ENCODE measurements at regions not wholly inside any gene's neighbourhood (a gene's known extent, or its start where the extent isn't known, plus 50 kb on each side); places are given as distances from the start of the nearest gene placed in this dataset.
A peak's percentile ranks its signal among the peaks of the same experiment; 100 is the strongest.

GRCh38 chrX:45774961-45775360, 574.3 kb upstream of the DIPK2B start:
- H3K27ac Mint-ChIP-seq, result no peak overlapping the region
- no peaks in the 10 kb centered on the region for H3K36me3 ChIP-seq (replicated peaks in 1 of 2; ENCODE audit: control insufficient read depth in 1 of 2, insufficient read depth in 2 of 2, low read length in 2 of 2)
- TF ChIP-seq CTCF (IDR thresholded peaks at IDR 0.05), result no peak
- H3K27me3 ChIP-seq (ENCODE audit: control insufficient read depth in 2 of 2, insufficient read depth in 2 of 2, low read length in 2 of 2), result peaks cover 0 to 60% of the 10 kb centered on the region in 2 donors
- H3K36me3 Mint-ChIP-seq, result peaks cover 0 to 3% of the 10 kb centered on the region in 2 donors
- intact Hi-C loops (cut with micrococcal nuclease), result loop anchor here in 1 of 2 donors (5.0 to 10.0 kb wide), 2 partner anchors 32 to 1060 kb away; partner anchors contain the start of gene RP2
- no peak overlapping the region for H3K4me2 ChIP-seq (replicated peaks; ENCODE audit: extremely low read depth, low read length, poor library complexity, severe bottlenecking)
- H2AFZ ChIP-seq (ENCODE audit: insufficient read depth, low read depth, low read length, poor library complexity, severe bottlenecking), result no peak overlapping the region
- DNase-seq, result no peak
- no peaks in the 10 kb centered on the region for H3K79me2 ChIP-seq (ENCODE audit: insufficient read depth, low read length)
- peaks cover 0 to 4% (median 0%) of the 10 kb centered on the region in 7 donors for H3K9me3 Mint-ChIP-seq
- H3K9me3 ChIP-seq (replicated peaks in 1 of 2; ENCODE audit: control insufficient read depth in 1 of 2, insufficient read depth in 1 of 2, low read length in 2 of 2), result no peaks in the 10 kb centered on the region
- H3K27me3 Mint-ChIP-seq (ENCODE audit: low read depth in 3 of 3), result peaks cover 0 to 46% (median 0%) of the 10 kb centered on the region in 3 donors
- no peak overlapping the region for H3K4me3 ChIP-seq (replicated peaks in 1 of 3; ENCODE audit: low read depth in 2 of 3, low read length in 3 of 3)
- no peak overlapping the region for H3K27ac ChIP-seq (ENCODE audit: low read depth in 1 of 2, low read length in 2 of 2)
- no CpG with 5 or more reads among the region's 5 CpGs for WGBS (ENCODE audit: insufficient coverage)
- peaks cover 50% of the 10 kb centered on the region for H3K4me1 Mint-ChIP-seq
- no peak overlapping the region for H3K4me3 Mint-ChIP-seq
- H4K20me1 ChIP-seq (ENCODE audit: insufficient read depth, low read length), result no peaks in the 10 kb centered on the region
- peaks cover 25 to 41% of the 10 kb centered on the region in 2 donors for H3K4me1 ChIP-seq (ENCODE audit: control insufficient read depth in 1 of 2, insufficient read depth in 2 of 2, low read length in 2 of 2)
- H3K9ac ChIP-seq (ENCODE audit: insufficient read depth, low read length, poor library complexity, severe bottlenecking), result no peak overlapping the region

GRCh38 chrX:45773572-45773971, 572.9 kb upstream of the DIPK2B start:
- Histone ChIP-seq H3K9ac (ENCODE audit: insufficient read depth, low read length, poor library complexity, severe bottlenecking) (no peak overlapping the region), H4K20me1 (ENCODE audit: insufficient read depth, low read length) (no peaks in the 10 kb centered on the region), H3K27ac (ENCODE audit: low read depth in 1 of 2, low read length in 2 of 2) (no peak overlapping the region), H3K4me1 (ENCODE audit: control insufficient read depth in 1 of 2, insufficient read depth in 2 of 2, low read length in 2 of 2) (peaks cover 20 to 32% of the 10 kb centered on the region in 2 donors), H3K4me2 (replicated peaks; ENCODE audit: extremely low read depth, low read length, poor library complexity, severe bottlenecking) (no peak overlapping the region), H3K9me3 (replicated peaks in 1 of 2; ENCODE audit: control insufficient read depth in 1 of 2, insufficient read depth in 1 of 2, low read length in 2 of 2) (no peaks in the 10 kb centered on the region), H3K4me3 (replicated peaks in 1 of 3; ENCODE audit: low read depth in 2 of 3, low read length in 3 of 3) (no peak overlapping the region), H3K79me2 (ENCODE audit: insufficient read depth, low read length) (peaks cover 13% of the 10 kb centered on the region), H3K27me3 (ENCODE audit: control insufficient read depth in 2 of 2, insufficient read depth in 2 of 2, low read length in 2 of 2) (peaks cover 0 to 58% of the 10 kb centered on the region in 2 donors), H2AFZ (ENCODE audit: insufficient read depth, low read depth, low read length, poor library complexity, severe bottlenecking) (no peak overlapping the region), H3K36me3 (replicated peaks in 1 of 2; ENCODE audit: control insufficient read depth in 1 of 2, insufficient read depth in 2 of 2, low read length in 2 of 2) (no peaks in the 10 kb centered on the region)
- no peak overlapping the region for H3K4me3 Mint-ChIP-seq
- intact Hi-C loops (cut with micrococcal nuclease), result loop anchor here in 1 of 2 donors (5.0 to 10.0 kb wide), 2 partner anchors 34 to 1061 kb away; partner anchors contain the start of gene RP2
- peaks cover 38% of the 10 kb centered on the region for H3K4me1 Mint-ChIP-seq
- H3K27me3 Mint-ChIP-seq (ENCODE audit: low read depth in 3 of 3), result peaks cover 0 to 50% (median 0%) of the 10 kb centered on the region in 3 donors
- no peak for TF ChIP-seq CTCF (IDR thresholded peaks at IDR 0.05)
- peak overlapping the region in 2 of 7 donors; percentile 20 to 22 for H3K27ac Mint-ChIP-seq
- 100% methylated on average over 1 of the region's 4 CpGs for WGBS (ENCODE audit: insufficient coverage)
- H3K36me3 Mint-ChIP-seq, result no peaks in the 10 kb centered on the region
- no peak for DNase-seq
- H3K9me3 Mint-ChIP-seq, result peaks cover 0 to 4% (median 0%) of the 10 kb centered on the region in 7 donors
